ENCODE measurements at regions not wholly inside any gene's neighbourhood (a gene's known extent, or its start where the extent isn't known, plus 50 kb on each side); places are given as distances from the start of the nearest gene placed in this dataset.

DNA sequence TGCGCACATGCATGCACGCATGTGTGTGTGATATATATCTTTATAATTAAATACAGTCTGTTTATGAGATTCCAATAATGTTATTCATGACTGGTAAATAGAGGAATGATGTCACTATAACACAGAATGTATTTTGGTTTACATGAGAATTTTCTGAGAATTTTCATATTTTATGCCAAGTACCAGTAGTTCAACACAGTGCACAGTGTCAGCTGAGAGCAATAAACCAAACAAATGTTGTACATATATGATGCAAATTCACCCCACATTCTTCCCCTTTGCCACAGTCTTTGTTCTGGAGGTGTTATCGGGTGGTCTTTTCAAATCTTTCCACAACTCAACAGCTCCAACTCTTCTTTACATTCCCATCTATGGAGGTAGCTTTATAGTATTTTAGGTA is 462.2 kb upstream of the GRM3 start:
- Mint-ChIP-seq H3K27me3 (ENCODE audit: insufficient read depth, unreplicated experiment) (peaks cover 3% of the 10 kb centered on the region), H3K36me3 (ENCODE audit: insufficient read depth, unreplicated experiment) (no peaks in the 10 kb centered on the region), H3K4me3 (ENCODE audit: unreplicated experiment) (no peak overlapping the region), H3K27ac (ENCODE audit: unreplicated experiment) (no peak overlapping the region), H3K9me3 (ENCODE audit: unreplicated experiment) (no peaks in the 10 kb centered on the region), H3K4me1 (ENCODE audit: low read depth, unreplicated experiment) (no peaks in the 10 kb centered on the region)
- Histone ChIP-seq H3K4me1 (no peaks in the 10 kb centered on the region), H3K4me3 (ENCODE audit: low read depth, low read length) (no peak overlapping the region), H3K36me3 (ENCODE audit: control insufficient read depth, insufficient read depth, low read length) (no peaks in the 10 kb centered on the region), H3K27me3 (replicated peaks; ENCODE audit: control insufficient read depth, insufficient read depth, low read length) (no peaks in the 10 kb centered on the region), H3K9me3 (no peaks in the 10 kb centered on the region)
- CTCF ChIA-PET = no interaction called here
- POLR2A ChIA-PET = no interaction called here
- intact Hi-C loops (cut with micrococcal nuclease; ENCODE audit: unreplicated experiment) = no loop called here
- no TSS peak for BruUV-seq (replicated peaks)
- TF ChIP-seq, protein P1, sequence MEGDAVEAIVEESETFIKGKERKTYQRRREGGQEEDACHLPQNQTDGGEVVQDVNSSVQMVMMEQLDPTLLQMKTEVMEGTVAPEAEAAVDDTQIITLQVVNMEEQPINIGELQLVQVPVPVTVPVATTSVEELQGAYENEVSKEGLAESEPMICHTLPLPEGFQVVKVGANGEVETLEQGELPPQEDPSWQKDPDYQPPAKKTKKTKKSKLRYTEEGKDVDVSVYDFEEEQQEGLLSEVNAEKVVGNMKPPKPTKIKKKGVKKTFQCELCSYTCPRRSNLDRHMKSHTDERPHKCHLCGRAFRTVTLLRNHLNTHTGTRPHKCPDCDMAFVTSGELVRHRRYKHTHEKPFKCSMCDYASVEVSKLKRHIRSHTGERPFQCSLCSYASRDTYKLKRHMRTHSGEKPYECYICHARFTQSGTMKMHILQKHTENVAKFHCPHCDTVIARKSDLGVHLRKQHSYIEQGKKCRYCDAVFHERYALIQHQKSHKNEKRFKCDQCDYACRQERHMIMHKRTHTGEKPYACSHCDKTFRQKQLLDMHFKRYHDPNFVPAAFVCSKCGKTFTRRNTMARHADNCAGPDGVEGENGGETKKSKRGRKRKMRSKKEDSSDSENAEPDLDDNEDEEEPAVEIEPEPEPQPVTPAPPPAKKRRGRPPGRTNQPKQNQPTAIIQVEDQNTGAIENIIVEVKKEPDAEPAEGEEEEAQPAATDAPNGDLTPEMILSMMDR (IDR thresholded peaks at IDR 0.05; ENCODE audit: insufficient read depth in 1 of 2, low read depth in 1 of 2, low read length in 1 of 2, severe bottlenecking in 1 of 2, unreplicated experiment in 1 of 2) = no peak
- no peak for DNase-seq

DNA sequence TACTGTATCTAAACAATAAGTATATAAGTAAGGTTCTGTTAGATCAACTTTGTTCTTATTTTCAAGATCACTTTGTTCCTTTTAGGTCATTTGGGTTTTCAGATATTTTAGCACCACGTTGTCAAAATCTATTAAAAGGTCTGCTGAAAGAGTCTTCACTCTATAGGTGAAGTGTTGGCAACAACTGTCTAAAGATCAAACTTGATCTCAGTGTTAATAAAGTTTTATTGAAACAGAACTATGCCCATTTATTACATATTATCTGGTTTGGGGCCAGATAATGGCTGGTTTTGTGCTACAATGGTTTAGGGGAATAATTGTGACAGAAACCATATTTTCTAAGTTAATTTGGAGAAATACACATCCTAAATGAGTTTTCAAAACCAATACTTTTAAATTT is 478.9 kb upstream of the GRM3 start:
- no peak for DNase-seq
- intact Hi-C loops (cut with micrococcal nuclease; ENCODE audit: unreplicated experiment) = no loop called here
- Histone ChIP-seq H3K36me3 (ENCODE audit: control insufficient read depth, insufficient read depth, low read length) (no peaks in the 10 kb centered on the region), H3K9me3 (no peaks in the 10 kb centered on the region), H3K27me3 (replicated peaks; ENCODE audit: control insufficient read depth, insufficient read depth, low read length) (no peaks in the 10 kb centered on the region), H3K4me1 (no peaks in the 10 kb centered on the region), H3K4me3 (ENCODE audit: low read depth, low read length) (no peak overlapping the region)
- CTCF ChIA-PET = no interaction called here
- TF ChIP-seq, protein P1 (IDR thresholded peaks at IDR 0.05; ENCODE audit: insufficient read depth in 1 of 2, low read depth in 1 of 2, low read length in 1 of 2, severe bottlenecking in 1 of 2, unreplicated experiment in 1 of 2) = no peak
- POLR2A ChIA-PET = no interaction called here
- Mint-ChIP-seq H3K27ac (ENCODE audit: unreplicated experiment) (no peak overlapping the region), H3K36me3 (ENCODE audit: insufficient read depth, unreplicated experiment) (no peaks in the 10 kb centered on the region), H3K27me3 (ENCODE audit: insufficient read depth, unreplicated experiment) (peaks cover 3% of the 10 kb centered on the region), H3K4me3 (ENCODE audit: unreplicated experiment) (no peak overlapping the region), H3K9me3 (ENCODE audit: unreplicated experiment) (no peaks in the 10 kb centered on the region), H3K4me1 (ENCODE audit: low read depth, unreplicated experiment) (no peaks in the 10 kb centered on the region)
- no TSS peak for BruUV-seq (replicated peaks)

- intact Hi-C loops (cut with micrococcal nuclease; ENCODE audit: unreplicated experiment) = no loop called here
- H3K4me3 Mint-ChIP-seq (ENCODE audit: unreplicated experiment) = no peak overlapping the region
- ChIA-PET POLR2A (no interaction called here), CTCF (no interaction called here)
- H3K4me1 Mint-ChIP-seq (ENCODE audit: low read depth, unreplicated experiment) = no peaks in the 10 kb centered on the region
- H3K27me3 Mint-ChIP-seq (ENCODE audit: insufficient read depth, unreplicated experiment) = peaks cover 3% of the 10 kb centered on the region
- no peak for DNase-seq
- no peak overlapping the region for H3K27ac Mint-ChIP-seq (ENCODE audit: unreplicated experiment)
- H3K9me3 Mint-ChIP-seq (ENCODE audit: unreplicated experiment) = no peaks in the 10 kb centered on the region
- Histone ChIP-seq H3K27me3 (replicated peaks; ENCODE audit: control insufficient read depth, insufficient read depth, low read length) (no peaks in the 10 kb centered on the region), H3K4me1 (no peaks in the 10 kb centered on the region), H3K9me3 (no peaks in the 10 kb centered on the region), H3K4me3 (ENCODE audit: low read depth, low read length) (no peak overlapping the region), H3K36me3 (ENCODE audit: control insufficient read depth, insufficient read depth, low read length) (no peaks in the 10 kb centered on the region)
- TF ChIP-seq, protein P1 (IDR thresholded peaks at IDR 0.05; ENCODE audit: insufficient read depth in 1 of 2, low read depth in 1 of 2, low read length in 1 of 2, severe bottlenecking in 1 of 2, unreplicated experiment in 1 of 2) = no peak
- BruUV-seq (replicated peaks) = no TSS peak
- no peaks in the 10 kb centered on the region for H3K36me3 Mint-ChIP-seq (ENCODE audit: insufficient read depth, unreplicated experiment)
Measured at GRCh38 chr7:86158111-86158510, 485.6 kb upstream of the GRM3 start.

All from Caco-2 (cell line).